GM12891 (cell line): ENCODE measurements at regions not wholly inside any gene's neighbourhood (a gene's known extent, or its start where the extent isn't known, plus 50 kb on each side); places are given as distances from the start of the nearest gene placed in this dataset.

Experiments used
- DNase-seq: peaks from one replicate; pipeline ENCODE4 v3.0.0; 2011; ENCODE audit warnings: low spot score; ENCODE audit not compliant: insufficient read length
- FAIRE-seq: peaks from 2 replicates; lab custom pipeline; 2011; peaks lifted over from hg19 to GRCh38; lab: Jason Lieb, UNC
- PAX5 ChIP-seq: IDR thresholded peaks from 2 replicates; pipeline ENCODE4 v1.6.1; 2011; ENCODE audit warnings: low read length, moderate library complexity, mild to moderate bottlenecking; ENCODE audit not compliant: insufficient read depth, severe bottlenecking
- POLR2A ChIP-seq: IDR thresholded peaks from 2 replicates; pipeline ENCODE4 v1.6.1; 2011; ENCODE audit warnings: low read depth, low read length, control low read depth
- POLR2AphosphoS5 ChIP-seq: IDR thresholded peaks from 2 replicates; pipeline ENCODE4 v1.6.1; 2011; ENCODE audit warnings: low read depth, low read length, control low read depth
- POU2F2 ChIP-seq: IDR thresholded peaks from 2 replicates; pipeline ENCODE4 v1.6.1; 2011; ENCODE audit warnings: low read depth, mild to moderate bottlenecking, control low read depth, low read length, moderate library complexity
- SPI1 ChIP-seq: IDR thresholded peaks from 2 replicates; pipeline ENCODE4 v1.6.1; 2011; ENCODE audit warnings: low read depth, low read length, control low read depth
- TAF1 ChIP-seq: IDR thresholded peaks from 2 replicates; pipeline ENCODE4 v1.6.1; 2011; ENCODE audit warnings: low read depth, low read length, control low read depth

- DNase-seq: no peak
- TF ChIP-seq POU2F2 (no peak), POLR2AphosphoS5 (no peak), PAX5 (no peak), POLR2A (no peak), TAF1 (no peak), SPI1 (no peak)
- no peak for FAIRE-seq
Measured at GRCh38 chr2:184206045-184206444, 392.3 kb upstream of the ZNF804A start.

GRCh38 chr2:184210329-184210728 is 388.0 kb upstream of the ZNF804A start:
- FAIRE-seq: no peak
- TF ChIP-seq POU2F2 (no peak), SPI1 (no peak)
- DNase-seq: no peak

- DNase-seq: no peak
- FAIRE-seq: no peak
- no peak for TF ChIP-seq SPI1
- no peak for TF ChIP-seq TAF1
- no peak for TF ChIP-seq POLR2A
Measured at GRCh38 chr2:184215745-184216144, 382.6 kb upstream of the ZNF804A start.

GRCh38 chr2:184256611-184257010 is 341.7 kb upstream of the ZNF804A start:
- no peak for TF ChIP-seq POLR2AphosphoS5
- no peak for TF ChIP-seq POLR2A
- TF ChIP-seq SPI1: no peak
- no peak for TF ChIP-seq POU2F2
- no peak for DNase-seq
- no peak for FAIRE-seq

- FAIRE-seq: no peak
- no peak for DNase-seq
Measured at GRCh38 chr2:184261331-184261730, 337.0 kb upstream of the ZNF804A start.

GRCh38 chr2:184261818-184262217 is 336.5 kb upstream of the ZNF804A start:
- FAIRE-seq: no peak
- no peak for TF ChIP-seq POU2F2
- no peak for TF ChIP-seq TAF1
- TF ChIP-seq SPI1: no peak
- TF ChIP-seq POLR2AphosphoS5: no peak
- no peak for TF ChIP-seq PAX5
- TF ChIP-seq POLR2A: no peak
- DNase-seq: no peak

More at GRCh38 chr2:184261331-184261730, 337.0 kb upstream of the ZNF804A start:
- TF ChIP-seq POLR2AphosphoS5: no peak
- TF ChIP-seq TAF1: no peak
- TF ChIP-seq SPI1: no peak
- no peak for TF ChIP-seq PAX5
- TF ChIP-seq POU2F2: no peak
- no peak for TF ChIP-seq POLR2A

- FAIRE-seq: no peak
- DNase-seq: no peak
- no peak for TF ChIP-seq PAX5
- no peak for TF ChIP-seq TAF1
- no peak for TF ChIP-seq POLR2A
- no peak for TF ChIP-seq SPI1
- no peak for TF ChIP-seq POLR2AphosphoS5
- TF ChIP-seq POU2F2: no peak
Measured at GRCh38 chr2:184268900-184269477, 329.3 kb upstream of the ZNF804A start.

- TF ChIP-seq POLR2A (no peak), TAF1 (no peak), PAX5 (no peak), SPI1 (no peak), POLR2AphosphoS5 (no peak)
- DNase-seq (no peak), FAIRE-seq (no peak)
Measured at GRCh38 chr2:184270660-184271059, 327.7 kb upstream of the ZNF804A start.

GRCh38 chr2:184272056-184272455 is 326.3 kb upstream of the ZNF804A start:
- no peak for TF ChIP-seq POU2F2
- TF ChIP-seq SPI1: no peak
- no peak for TF ChIP-seq TAF1
- TF ChIP-seq POLR2A: no peak
- TF ChIP-seq PAX5: no peak
- no peak for TF ChIP-seq POLR2AphosphoS5
- no peak for FAIRE-seq
- no peak for DNase-seq

GRCh38 chr2:184294831-184295230 is 303.5 kb upstream of the ZNF804A start:
- FAIRE-seq (no peak), DNase-seq (no peak)
- TF ChIP-seq POU2F2: no peak
- TF ChIP-seq SPI1: no peak

- no peak for DNase-seq
- FAIRE-seq: peak; percentile 23
- TF ChIP-seq POLR2A: no peak
- no peak for TF ChIP-seq POU2F2
- TF ChIP-seq SPI1: no peak
- TF ChIP-seq PAX5: no peak
- TF ChIP-seq POLR2AphosphoS5: no peak
- TF ChIP-seq TAF1: no peak
Measured at GRCh38 chr2:184297085-184297484, 301.2 kb upstream of the ZNF804A start.
